Small intestine (tissue), 7 donors: ENCODE measurements at regions not wholly inside any gene's neighbourhood (a gene's known extent, or its start where the extent isn't known, plus 50 kb on each side); places are given as distances from the start of the nearest gene placed in this dataset.

Experiments used
- DNase-seq, 2 donors: peaks; one replicate each; pipeline versions ENCODE4 v3.0.0 to v3.0.0-alpha.2; 2013
- FAIRE-seq: peaks from 2 replicates; lab custom pipeline; 2012; peaks lifted over from hg19 to GRCh38; lab: Jason Lieb, UNC
- H3K27ac ChIP-seq, 3 donors: one replicate each; pipeline ENCODE4 v1.5.1; 2013; ENCODE audit warnings: low read length in 2 of 3, mild to moderate bottlenecking in 2 of 3, control low read depth in 1 of 3, inconsistent platforms in 1 of 3, low read depth in 1 of 3, moderate library complexity in 1 of 3
- H3K27me3 ChIP-seq, 3 donors: one replicate each; pipeline ENCODE4 v1.6.1; 2013; ENCODE audit warnings: low read length in 3 of 3, inconsistent platforms in 1 of 3; ENCODE audit not compliant: control insufficient read depth in 3 of 3, insufficient read depth in 3 of 3
- H3K36me3 ChIP-seq, 3 donors: one replicate each; pipeline ENCODE4 v1.6.1; 2013; ENCODE audit warnings: low read length in 3 of 3, inconsistent platforms in 1 of 3, low read depth in 1 of 3, mild to moderate bottlenecking in 1 of 3, moderate library complexity in 1 of 3; ENCODE audit not compliant: control insufficient read depth in 3 of 3, insufficient read depth in 2 of 3
- H3K4me1 ChIP-seq, 3 donors: one replicate each; pipeline ENCODE4 v1.6.1; 2013; ENCODE audit warnings: low read length in 2 of 3, inconsistent platforms in 1 of 3, low read depth in 1 of 3, mild to moderate bottlenecking in 1 of 3, moderate library complexity in 1 of 3; ENCODE audit not compliant: control insufficient read depth in 3 of 3, insufficient read depth in 2 of 3
- H3K4me3 ChIP-seq, 3 donors: one replicate each; pipeline ENCODE4 v1.5.1; 2013; ENCODE audit warnings: low read length in 3 of 3, control low read depth in 1 of 3, inconsistent platforms in 1 of 3, low read depth in 1 of 3, mild to moderate bottlenecking in 1 of 3, moderate library complexity in 1 of 3
- H3K9me3 ChIP-seq, 2 donors: one replicate each; pipeline ENCODE4 v1.6.1; 2013; ENCODE audit warnings: low read depth in 1 of 2, low read length in 1 of 2; ENCODE audit not compliant: control insufficient read depth in 2 of 2, insufficient read depth in 1 of 2
- WGBS, 3 donors: extraction: QIAGEN DNeasy Blood & Tissue Kit; methylation state at CpG; one replicate each; pipeline ENCODE4 v1.1.7; 2013; 5-methylcytosine and 5-hydroxymethylcytosine counted together
- donor health status: healthy with polysubstance abuse.
- donor health status: control.
- donor health status: control.
- donor health status: Bipolar disorder and iron deficiency.
- donor health status: healthy.

DNA sequence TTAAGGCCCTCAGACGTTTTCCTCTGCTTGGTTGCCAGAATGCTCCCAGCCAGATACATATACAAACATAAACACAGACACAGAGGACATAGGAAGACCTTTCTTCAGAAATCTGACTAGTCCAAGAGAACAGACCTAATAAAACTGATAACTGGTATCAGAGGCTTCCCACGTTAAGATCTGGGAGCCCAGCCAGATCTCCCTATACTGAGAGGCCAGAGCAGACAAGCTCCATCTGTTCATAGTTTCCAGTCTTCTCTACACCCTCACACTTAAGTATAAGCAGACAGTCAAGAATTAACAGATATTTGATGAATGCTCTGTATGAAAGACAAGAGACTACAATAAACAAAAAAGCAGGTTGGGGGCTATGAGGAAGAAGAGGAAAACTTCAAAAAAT, 240.5 kb upstream of the CHAC2 start:
- Histone ChIP-seq H3K9me3 (peaks cover 0 to 13% of the 10 kb centered on the region in 2 donors), H3K27me3 (no peaks in the 10 kb centered on the region), H3K36me3 (no peaks in the 10 kb centered on the region), H3K27ac (no peak overlapping the region), H3K4me3 (no peak overlapping the region), H3K4me1 (no peaks in the 10 kb centered on the region)
- FAIRE-seq (no peak), DNase-seq (no peak)
- WGBS, 3 donors, result 18 to 38% (median 23%) methylated on average over 2 of the region's 2 CpGs

DNA sequence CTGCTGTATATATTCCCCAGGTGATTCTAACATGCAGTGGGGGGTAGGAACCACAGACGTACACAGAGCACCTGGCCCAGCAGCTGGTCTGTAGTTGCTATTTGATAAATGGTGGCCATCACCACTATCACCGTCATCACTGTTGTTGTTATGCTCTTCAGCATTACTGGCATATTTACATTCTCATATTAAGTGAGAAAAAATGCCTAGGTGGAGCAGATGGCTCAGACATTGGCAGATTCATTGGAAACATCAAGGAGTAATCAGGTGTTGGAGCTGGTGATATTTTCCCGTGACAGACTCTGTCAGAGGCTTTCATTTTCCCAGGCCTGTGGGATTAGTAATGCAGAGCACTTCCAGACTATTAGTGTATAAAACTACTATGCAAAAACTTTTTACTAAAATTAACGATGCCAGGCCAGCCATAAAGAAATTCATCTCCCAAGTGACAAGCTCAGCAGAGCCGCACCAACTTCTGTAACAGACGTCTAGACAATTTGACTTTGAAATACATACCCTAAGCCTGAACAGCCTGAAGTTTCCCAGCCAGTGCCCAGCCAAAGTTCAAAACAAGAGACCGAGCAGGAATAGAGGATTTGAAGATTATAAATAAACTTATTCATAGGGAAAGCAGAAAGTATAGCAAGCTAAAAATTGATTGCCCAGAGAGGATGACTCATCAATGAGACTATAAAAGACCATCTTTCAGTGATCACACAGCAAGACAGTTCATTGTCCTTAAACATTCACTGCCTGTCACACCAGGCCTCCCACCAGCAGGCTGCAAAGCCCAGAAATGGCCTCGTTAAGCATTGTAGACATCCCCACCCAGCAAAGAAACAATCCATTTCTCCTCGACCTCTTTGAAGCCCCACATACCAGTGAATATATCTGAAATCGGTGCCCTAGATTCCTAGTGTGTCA, 247.4 kb upstream of the CHAC2 start:
- H3K27ac ChIP-seq, result no peak overlapping the region
- WGBS, 3 donors, result 43 to 52% (median 43%) methylated on average over 10 of the region's 10 CpGs
- DNase-seq (no peak), FAIRE-seq (no peak)
- no peaks in the 10 kb centered on the region for H3K4me1 ChIP-seq
- no peaks in the 10 kb centered on the region for H3K27me3 ChIP-seq
- no peaks in the 10 kb centered on the region for H3K9me3 ChIP-seq
- no peak overlapping the region for H3K4me3 ChIP-seq
- no peaks in the 10 kb centered on the region for H3K36me3 ChIP-seq

DNA sequence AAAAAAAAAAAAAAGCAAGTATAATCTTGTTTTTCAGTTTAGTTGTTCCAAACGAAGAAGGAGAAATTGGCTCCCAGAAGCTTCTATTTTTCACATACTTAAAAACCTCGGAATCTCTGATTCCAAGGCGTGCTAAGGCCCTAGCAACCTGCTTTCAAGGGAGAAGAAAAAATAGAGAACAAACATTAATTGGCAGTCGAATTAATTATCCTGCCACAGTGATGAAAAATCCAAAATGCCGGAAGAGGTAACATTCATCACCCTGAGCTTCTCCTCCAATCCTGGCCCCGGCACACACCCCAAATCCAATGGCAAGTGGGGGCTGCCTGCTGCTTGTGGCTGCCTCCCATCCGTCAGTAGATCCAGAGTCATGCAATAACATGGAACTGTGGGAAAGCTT, 250.2 kb upstream of the CHAC2 start:
- no peaks in the 10 kb centered on the region for H3K36me3 ChIP-seq
- H3K27ac ChIP-seq, result no peak overlapping the region
- DNase-seq, result no peak
- no peak overlapping the region for H3K4me3 ChIP-seq
- 79 to 85% (median 81%) methylated on average over 7 of the region's 7 CpGs for WGBS, 3 donors
- H3K9me3 ChIP-seq, result no peaks in the 10 kb centered on the region
- no peak for FAIRE-seq
- H3K27me3 ChIP-seq, result no peaks in the 10 kb centered on the region
- no peaks in the 10 kb centered on the region for H3K4me1 ChIP-seq

DNA sequence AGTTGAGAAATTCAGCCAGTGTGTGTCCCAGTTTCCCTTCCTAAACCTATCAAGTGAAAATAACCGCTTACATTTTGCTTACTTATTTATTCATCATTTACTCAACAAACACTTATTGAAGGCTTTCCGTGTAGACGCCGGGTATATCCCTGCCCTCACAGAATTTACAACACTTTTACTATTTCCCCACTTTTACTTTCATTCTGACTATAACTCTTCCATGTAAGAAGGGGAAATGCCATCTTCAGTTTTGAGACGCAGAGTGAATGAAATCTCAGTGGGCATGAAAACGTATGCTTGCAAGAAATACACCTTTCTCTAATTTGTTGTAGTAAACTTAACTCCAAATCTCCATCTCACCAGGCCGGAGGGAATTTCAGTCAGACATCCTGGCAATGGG, 251.0 kb upstream of the CHAC2 start:
- no peaks in the 10 kb centered on the region for H3K9me3 ChIP-seq
- H3K36me3 ChIP-seq, result no peaks in the 10 kb centered on the region
- FAIRE-seq (no peak), DNase-seq (no peak)
- H3K4me3 ChIP-seq, result no peak overlapping the region
- H3K27me3 ChIP-seq, result no peaks in the 10 kb centered on the region
- WGBS, 3 donors, result 79 to 86% (median 86%) methylated on average over 7 of the region's 7 CpGs
- H3K4me1 ChIP-seq, result no peaks in the 10 kb centered on the region
- no peak overlapping the region for H3K27ac ChIP-seq

DNA sequence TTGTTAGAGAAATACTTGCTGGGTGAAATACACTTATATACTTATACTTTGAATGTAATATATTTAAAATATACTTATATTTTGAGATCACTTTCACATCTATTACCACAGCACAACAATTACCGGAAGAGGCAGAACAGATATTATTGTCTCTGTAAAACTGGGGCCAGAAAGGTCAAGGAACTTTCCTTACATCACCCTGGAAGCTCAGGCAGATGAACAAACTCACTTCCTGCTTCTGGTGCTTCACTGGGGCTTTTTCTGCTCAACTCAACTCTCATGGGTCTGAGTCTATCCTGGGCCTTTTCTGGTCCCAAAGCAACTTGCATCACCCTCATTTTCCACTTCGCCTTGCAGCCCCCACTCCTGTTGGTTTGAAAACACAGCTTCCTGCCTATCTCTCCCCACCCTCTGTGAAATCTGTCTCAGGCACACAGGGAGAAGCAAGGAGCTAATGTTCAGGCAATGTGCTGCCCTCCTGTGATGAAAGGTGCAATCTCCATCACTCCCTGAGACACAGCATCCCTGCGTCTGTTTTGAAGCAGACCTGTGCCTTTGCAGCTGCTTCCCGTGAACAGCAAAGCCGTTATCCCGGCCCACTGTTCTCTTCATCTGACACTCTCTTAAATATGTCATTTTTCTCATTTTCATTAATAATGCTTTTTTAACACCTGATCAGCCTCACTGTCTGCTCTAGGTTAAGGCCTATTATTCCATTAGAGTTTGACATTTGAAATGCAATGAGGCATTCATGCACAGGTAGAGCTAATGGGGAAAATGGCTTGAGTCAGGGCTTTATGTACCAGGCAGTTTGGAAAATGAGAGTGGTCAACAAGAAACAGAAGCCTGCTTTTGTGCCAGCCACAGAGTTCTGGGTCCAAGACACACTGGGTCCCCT, 251.9 kb upstream of the CHAC2 start:
- WGBS, 3 donors, result 67 to 80% (median 71%) methylated on average over 6 of the region's 6 CpGs
- Histone ChIP-seq H3K4me1 (no peaks in the 10 kb centered on the region), H3K27me3 (no peaks in the 10 kb centered on the region), H3K9me3 (no peaks in the 10 kb centered on the region), H3K36me3 (no peaks in the 10 kb centered on the region), H3K27ac (no peak overlapping the region), H3K4me3 (no peak overlapping the region)
- DNase-seq (no peak), FAIRE-seq (no peak)

DNA sequence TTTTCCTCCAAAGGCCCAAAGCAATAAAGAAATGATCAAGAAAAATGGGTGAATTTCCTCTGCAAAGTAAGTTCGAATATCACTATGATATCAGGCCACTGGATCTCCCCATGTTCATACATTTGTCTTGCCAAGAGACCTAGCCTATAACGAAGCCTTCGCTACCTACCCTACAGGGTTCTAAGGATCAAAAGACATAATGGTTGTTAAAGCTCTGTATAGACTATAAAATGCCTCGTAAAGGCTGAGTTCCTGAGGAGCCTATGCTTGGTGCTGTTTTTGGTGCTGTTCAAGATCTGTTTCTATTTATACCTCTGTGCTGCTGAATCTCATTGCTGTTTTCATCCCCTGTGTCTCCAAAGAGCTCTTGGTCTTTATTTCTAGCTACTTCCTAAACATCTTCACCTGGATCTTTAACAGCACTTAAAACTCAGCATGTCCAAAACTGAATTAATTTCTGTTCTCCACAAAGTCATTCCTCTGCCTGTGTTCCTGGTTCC, 254.4 kb upstream of the CHAC2 start:
- no peaks in the 10 kb centered on the region for H3K36me3 ChIP-seq
- H3K4me3 ChIP-seq, result no peak overlapping the region
- DNase-seq, result no peak
- no peak for FAIRE-seq
- WGBS, 3 donors, result 76 to 83% (median 77%) methylated on average over 4 of the region's 4 CpGs
- no peaks in the 10 kb centered on the region for H3K9me3 ChIP-seq
- H3K4me1 ChIP-seq, result no peaks in the 10 kb centered on the region
- H3K27me3 ChIP-seq, result no peaks in the 10 kb centered on the region
- no peak overlapping the region for H3K27ac ChIP-seq

DNA sequence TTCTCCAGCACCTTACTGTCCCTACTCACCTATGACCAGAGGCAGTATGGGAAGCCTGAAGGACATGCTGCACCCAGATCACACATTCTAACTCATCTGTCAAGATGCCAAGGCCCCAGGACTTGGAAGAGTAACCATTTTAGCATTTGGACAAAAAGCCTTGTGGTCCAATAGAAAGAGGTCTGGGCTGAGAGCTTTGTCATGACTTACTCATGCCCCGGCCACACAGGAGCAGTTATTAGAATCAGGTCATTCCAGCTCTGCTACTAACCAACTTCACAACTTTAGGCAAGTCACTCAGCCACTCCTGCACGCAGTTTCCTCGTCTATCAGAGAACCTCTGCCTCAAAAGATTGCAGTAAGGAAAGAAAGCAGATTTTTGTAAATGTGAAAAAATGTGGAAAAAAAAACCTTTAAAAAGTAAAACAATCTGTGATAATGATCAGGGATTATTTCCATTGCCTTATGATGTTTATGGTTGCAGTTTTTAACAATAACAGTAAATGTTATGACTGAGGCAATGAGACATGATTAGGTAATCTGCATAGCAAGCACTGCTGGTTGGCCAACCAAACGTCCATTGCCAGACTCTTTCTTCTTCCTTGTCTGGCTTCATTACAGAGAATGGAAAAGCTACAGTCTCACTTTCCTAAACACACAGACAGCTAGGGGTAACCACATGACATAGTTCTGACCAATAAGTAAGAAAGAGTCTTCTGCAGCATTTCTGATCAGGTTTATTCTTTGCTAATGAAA, 255.4 kb upstream of the CHAC2 start:
- Histone ChIP-seq H3K27me3 (no peaks in the 10 kb centered on the region), H3K4me3 (no peak overlapping the region), H3K36me3 (no peaks in the 10 kb centered on the region), H3K9me3 (no peaks in the 10 kb centered on the region), H3K27ac (no peak overlapping the region), H3K4me1 (no peaks in the 10 kb centered on the region)
- WGBS, 3 donors, result 61 to 68% (median 66%) methylated on average over 4 of the region's 4 CpGs
- FAIRE-seq (no peak), DNase-seq (no peak)

DNA sequence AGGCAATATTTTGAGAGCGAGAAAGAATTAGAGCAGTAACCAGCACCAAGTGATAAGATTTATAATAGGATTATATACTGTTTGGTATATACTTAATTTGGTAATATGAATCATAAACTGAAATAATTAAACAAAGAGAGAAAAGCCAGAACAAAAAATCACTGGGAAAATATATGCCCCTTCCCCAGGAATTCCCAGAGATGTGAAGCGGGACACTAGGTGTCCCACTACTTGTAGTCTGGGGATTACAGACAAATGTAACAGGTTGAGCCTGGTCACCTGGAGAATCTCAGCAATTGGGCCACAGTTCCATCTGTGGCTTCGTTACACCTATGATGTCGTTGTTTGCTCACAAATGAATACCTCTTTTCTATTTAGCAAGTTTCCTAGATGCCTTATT, 256.1 kb upstream of the CHAC2 start:
- FAIRE-seq, result no peak
- Histone ChIP-seq H3K36me3 (no peaks in the 10 kb centered on the region), H3K4me3 (no peak overlapping the region), H3K9me3 (no peaks in the 10 kb centered on the region), H3K27ac (no peak overlapping the region), H3K4me1 (no peaks in the 10 kb centered on the region), H3K27me3 (no peaks in the 10 kb centered on the region)
- WGBS, 3 donors, result 67 to 81% (median 75%) methylated on average over 4 of the region's 4 CpGs
- DNase-seq, result no peak
